ENCODE measurements at regions not wholly inside any gene's neighbourhood (a gene's known extent, or its start where the extent isn't known, plus 50 kb on each side); places are given as distances from the start of the nearest gene placed in this dataset.
"Not testable (repeated sequence)": the region's sequence is repeated elsewhere in the genome, so short reads cannot be mapped to it uniquely, and the experiment has no call there.

- DNase-seq, result no peak
These were observed 134.3 kb downstream of the TFCP2L1 start for GRCh38 chr2:121150713-121151112.

GRCh38 chr2:121151311-121152109, 133.5 kb downstream of the TFCP2L1 start:
- no peak for DNase-seq

- DNase-seq, result no peak
These were observed 132.1 kb downstream of the TFCP2L1 start for GRCh38 chr2:121152861-121153260.

- DNase-seq, result no peak
These were observed 131.5 kb downstream of the TFCP2L1 start for GRCh38 chr2:121153516-121153915.

GRCh38 chr2:121155502-121156056, 129.4 kb downstream of the TFCP2L1 start:
- no peak for DNase-seq

- not testable (repeated sequence) for DNase-seq
These were observed 127.5 kb downstream of the TFCP2L1 start for GRCh38 chr2:121157481-121157880.

GRCh38 chr2:121159291-121160071, 125.5 kb downstream of the TFCP2L1 start:
- DNase-seq, result no peak

- no peak for DNase-seq
These were observed 124.6 kb downstream of the TFCP2L1 start for GRCh38 chr2:121160366-121160765.

- DNase-seq, result no peak
These were observed 123.7 kb downstream of the TFCP2L1 start for GRCh38 chr2:121161272-121161671.

GRCh38 chr2:121162893-121163292, 122.1 kb downstream of the TFCP2L1 start:
- DNase-seq, result no peak

GRCh38 chr2:121164042-121164441, 121.0 kb downstream of the TFCP2L1 start:
- DNase-seq, result no peak

GRCh38 chr2:121165038-121165542, 119.9 kb downstream of the TFCP2L1 start:
- DNase-seq, result no peak
